BLaER1 (cell line): ENCODE measurements at regions not wholly inside any gene's neighbourhood (a gene's known extent, or its start where the extent isn't known, plus 50 kb on each side); places are given as distances from the start of the nearest gene placed in this dataset.

Experiments used
- H3K27ac ChIP-seq: shearing (Covaris generic); formaldehyde crosslinking; 2 replicates; pipeline ENCODE4 v1.8.1; 2022
- H3K27me3 ChIP-seq: shearing (Covaris generic); formaldehyde crosslinking; 2 replicates; pipeline ENCODE4 v1.8.1; 2022
- H3K36me3 ChIP-seq: shearing (Covaris generic); formaldehyde crosslinking; 2 replicates; pipeline ENCODE4 v1.8.1; 2022
- H3K4me1 ChIP-seq: shearing (Covaris generic); formaldehyde crosslinking; 2 replicates; pipeline ENCODE4 v1.8.1; 2022
- H3K4me2 ChIP-seq: shearing (Covaris generic); formaldehyde crosslinking; 2 replicates; pipeline ENCODE4 v1.8.1; 2022
- H3K4me3 ChIP-seq: shearing (Covaris generic); formaldehyde crosslinking; 2 replicates; pipeline ENCODE4 v1.8.1; 2022
- H3K9ac ChIP-seq: shearing (Covaris generic); formaldehyde crosslinking; 2 replicates; pipeline ENCODE4 v1.8.1; 2022
- H3K9me3 ChIP-seq: shearing (Covaris generic); formaldehyde crosslinking; 2 replicates; pipeline ENCODE4 v1.8.1; 2022
- H4K20me1 ChIP-seq: shearing (Covaris generic); formaldehyde crosslinking; 2 replicates; pipeline ENCODE4 v1.8.1; 2022
- Cebpa-rat ChIP-seq: shearing (Covaris generic); IDR thresholded peaks from 2 replicates; pipeline ENCODE4 v1.8.1; 2022

DNA sequence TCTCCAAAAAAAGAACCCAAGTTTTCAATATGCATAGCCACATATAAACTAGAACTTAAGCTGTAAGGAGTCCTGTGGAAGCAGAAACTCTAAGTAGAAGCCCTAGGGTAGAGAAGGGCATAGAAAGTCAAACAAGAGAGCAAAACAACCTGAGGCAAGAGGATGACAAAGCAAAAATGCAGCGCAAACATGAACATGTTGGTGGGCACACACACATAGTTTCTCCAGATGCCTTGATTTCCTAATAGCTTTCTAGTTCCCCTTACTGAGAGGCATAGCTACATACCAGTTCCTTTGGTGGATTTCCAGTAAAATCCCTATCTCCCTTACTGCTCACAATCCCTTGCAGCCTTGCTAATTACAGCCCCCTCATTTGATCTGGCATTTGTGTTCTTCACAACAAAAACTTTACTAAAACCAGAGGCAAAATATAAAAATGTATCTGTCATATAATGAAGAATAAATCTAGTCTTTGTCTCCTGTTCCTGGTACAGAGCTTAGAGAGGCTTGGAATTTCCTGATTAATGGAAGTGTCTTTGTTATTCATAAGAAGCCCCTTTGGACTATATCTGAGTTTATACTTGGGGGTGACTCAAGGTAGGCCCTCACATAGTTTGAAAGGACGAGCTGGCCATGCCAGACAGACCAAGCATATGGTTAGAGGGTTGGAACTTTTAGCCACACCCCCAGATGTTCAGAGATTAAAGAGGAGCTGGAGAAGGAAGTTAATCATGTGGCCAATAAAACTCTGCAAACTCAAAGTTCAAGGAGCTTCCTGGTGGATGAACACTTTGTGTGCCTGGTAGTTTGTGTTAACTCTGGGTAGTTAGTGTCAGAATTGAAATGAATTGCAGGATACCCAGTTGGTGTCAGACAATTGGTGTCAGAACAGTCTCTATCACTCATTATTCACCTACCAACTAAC lies 52.7 kb upstream of the ZCCHC13 start:
- Histone ChIP-seq H3K4me2 (no peak overlapping the region), H3K4me1 (no peaks in the 10 kb centered on the region), H3K27me3 (peaks cover 81% of the 10 kb centered on the region)

GRCh38 chrX:74250574-74250973 lies 53.4 kb upstream of the ZCCHC13 start:
- Histone ChIP-seq H3K9ac (no peak overlapping the region), H4K20me1 (peaks cover 50% of the 10 kb centered on the region), H3K27me3 (peaks cover 76% of the 10 kb centered on the region), H3K4me2 (no peak overlapping the region), H3K4me3 (no peak overlapping the region), H3K27ac (no peak overlapping the region), H3K36me3 (peaks cover 27% of the 10 kb centered on the region), H3K4me1 (no peaks in the 10 kb centered on the region), H3K9me3 (no peaks in the 10 kb centered on the region)
- no peak for TF ChIP-seq Cebpa-rat

More for the DNA sequence above, 52.7 kb upstream of the ZCCHC13 start:
- H3K27ac ChIP-seq, result no peak overlapping the region
- TF ChIP-seq Cebpa-rat, result no peak
- no peaks in the 10 kb centered on the region for H3K9me3 ChIP-seq
- no peak overlapping the region for H3K4me3 ChIP-seq
- no peak overlapping the region for H3K9ac ChIP-seq
- H3K36me3 ChIP-seq, result peaks cover 34% of the 10 kb centered on the region
- peaks cover 47% of the 10 kb centered on the region for H4K20me1 ChIP-seq

DNA sequence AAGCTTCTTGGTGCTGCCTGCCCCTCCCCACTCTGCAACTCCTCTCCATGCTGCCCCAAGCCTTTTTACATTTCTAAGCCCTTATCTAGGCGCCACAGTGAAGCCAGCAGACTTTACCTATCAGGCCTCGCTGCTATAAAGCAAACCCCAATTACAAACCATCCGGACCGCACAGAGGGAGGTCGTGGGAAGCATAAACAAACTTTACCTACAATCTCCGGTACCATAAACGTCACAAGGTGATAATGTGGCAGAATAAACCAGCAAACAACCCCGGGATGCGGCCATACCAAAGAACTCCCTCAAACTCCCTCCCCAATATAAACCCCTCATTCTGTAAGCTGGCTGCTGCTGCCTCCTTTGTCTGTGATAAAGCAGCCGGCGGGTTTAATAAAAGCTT lies 54.0 kb upstream of the ZCCHC13 start:
- Histone ChIP-seq H3K4me1 (no peaks in the 10 kb centered on the region), H3K9ac (no peak overlapping the region), H4K20me1 (peaks cover 50% of the 10 kb centered on the region), H3K9me3 (no peaks in the 10 kb centered on the region), H3K27ac (no peak overlapping the region), H3K36me3 (peaks cover 22% of the 10 kb centered on the region), H3K4me3 (no peak overlapping the region), H3K27me3 (peaks cover 74% of the 10 kb centered on the region), H3K4me2 (no peak overlapping the region)
- TF ChIP-seq Cebpa-rat, result no peak

DNA sequence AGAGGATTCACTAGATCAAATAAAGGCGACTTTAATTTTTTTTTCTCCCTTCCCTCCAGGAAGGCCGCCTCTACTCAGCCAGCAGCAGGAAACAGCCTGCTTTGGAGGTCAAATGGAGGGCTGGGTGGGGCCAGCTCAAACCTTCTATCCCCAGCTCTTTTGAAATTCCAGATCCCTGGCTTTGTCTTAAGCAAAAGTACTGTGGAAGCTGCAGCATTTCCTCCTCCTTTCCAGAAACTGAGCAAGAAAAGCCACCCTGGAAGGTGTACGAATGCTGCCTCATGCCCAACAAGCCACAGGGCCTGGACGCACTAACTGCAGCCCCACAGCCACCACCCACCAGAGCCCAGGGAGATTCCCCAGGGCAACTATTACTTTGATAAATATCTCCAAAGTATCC lies 55.1 kb upstream of the ZCCHC13 start:
- H3K9ac ChIP-seq, result no peak overlapping the region
- H3K4me1 ChIP-seq, result no peaks in the 10 kb centered on the region
- no peak overlapping the region for H3K4me3 ChIP-seq
- H3K9me3 ChIP-seq, result no peaks in the 10 kb centered on the region
- H3K4me2 ChIP-seq, result no peak overlapping the region
- peaks cover 56% of the 10 kb centered on the region for H4K20me1 ChIP-seq
- H3K36me3 ChIP-seq, result peaks cover 15% of the 10 kb centered on the region
- TF ChIP-seq Cebpa-rat, result no peak
- peaks cover 66% of the 10 kb centered on the region for H3K27me3 ChIP-seq
- no peak overlapping the region for H3K27ac ChIP-seq

GRCh38 chrX:74246524-74246923 lies 57.5 kb upstream of the ZCCHC13 start:
- Histone ChIP-seq H3K4me3 (no peak overlapping the region), H3K4me1 (no peaks in the 10 kb centered on the region), H4K20me1 (peaks cover 63% of the 10 kb centered on the region), H3K27me3 (peaks cover 69% of the 10 kb centered on the region), H3K9ac (no peak overlapping the region), H3K4me2 (no peak overlapping the region), H3K36me3 (peaks cover 36% of the 10 kb centered on the region), H3K27ac (no peak overlapping the region), H3K9me3 (no peaks in the 10 kb centered on the region)
- no peak for TF ChIP-seq Cebpa-rat

- no peaks in the 10 kb centered on the region for H3K9me3 ChIP-seq
- no peak for TF ChIP-seq Cebpa-rat
- peaks cover 48% of the 10 kb centered on the region; the same call in 1 of the 2 replicates for H4K20me1 ChIP-seq
- no peak overlapping the region for H3K27ac ChIP-seq
- no peak overlapping the region for H3K9ac ChIP-seq
- peaks cover 64% of the 10 kb centered on the region for H3K27me3 ChIP-seq
- peaks cover 50% of the 10 kb centered on the region for H3K36me3 ChIP-seq
- no peak overlapping the region for H3K4me2 ChIP-seq
- no peaks in the 10 kb centered on the region for H3K4me1 ChIP-seq
- no peak overlapping the region for H3K4me3 ChIP-seq
Observed at GRCh38 chrX:74242484-74243138, 61.4 kb upstream of the ZCCHC13 start.

DNA sequence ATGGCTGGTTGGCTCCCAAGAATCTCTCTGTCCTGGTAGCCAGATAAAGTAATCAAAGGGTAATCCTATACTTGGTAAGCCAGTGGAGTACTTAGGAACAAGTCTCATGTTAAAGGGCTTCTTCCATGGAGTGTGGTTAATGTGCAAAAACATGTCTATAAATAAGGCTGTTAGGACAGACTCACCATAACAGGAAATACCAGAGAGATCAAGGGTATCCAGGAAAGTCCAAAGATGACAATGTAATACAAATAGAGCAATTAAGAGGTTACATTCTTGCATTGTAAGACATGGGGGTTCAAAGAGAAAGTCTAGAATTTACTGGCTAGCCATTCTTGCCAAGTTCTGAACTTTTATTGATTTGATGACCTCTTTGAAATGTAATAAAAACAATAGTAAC lies 61.9 kb upstream of the ZCCHC13 start:
- no peak overlapping the region for H3K4me3 ChIP-seq
- H3K9me3 ChIP-seq, result no peaks in the 10 kb centered on the region
- no peak overlapping the region for H3K27ac ChIP-seq
- peaks cover 66% of the 10 kb centered on the region for H3K27me3 ChIP-seq
- H3K36me3 ChIP-seq, result peaks cover 48% of the 10 kb centered on the region
- H3K4me2 ChIP-seq, result no peak overlapping the region
- no peaks in the 10 kb centered on the region for H3K4me1 ChIP-seq
- H3K9ac ChIP-seq, result no peak overlapping the region
- H4K20me1 ChIP-seq, result peaks cover 48% of the 10 kb centered on the region; the same call in 1 of the 2 replicates
- no peak for TF ChIP-seq Cebpa-rat

GRCh38 chrX:74238771-74239170 lies 65.2 kb upstream of the ZCCHC13 start:
- H3K4me1 ChIP-seq, result no peaks in the 10 kb centered on the region
- no peak overlapping the region for H3K4me3 ChIP-seq
- H3K27ac ChIP-seq, result no peak overlapping the region
- peaks cover 44% of the 10 kb centered on the region for H3K36me3 ChIP-seq
- no peak for TF ChIP-seq Cebpa-rat
- peaks cover 32% of the 10 kb centered on the region; the same call in 1 of the 2 replicates for H4K20me1 ChIP-seq
- H3K27me3 ChIP-seq, result peaks cover 65% of the 10 kb centered on the region
- H3K4me2 ChIP-seq, result no peak overlapping the region
- H3K9me3 ChIP-seq, result no peaks in the 10 kb centered on the region
- no peak overlapping the region for H3K9ac ChIP-seq

DNA sequence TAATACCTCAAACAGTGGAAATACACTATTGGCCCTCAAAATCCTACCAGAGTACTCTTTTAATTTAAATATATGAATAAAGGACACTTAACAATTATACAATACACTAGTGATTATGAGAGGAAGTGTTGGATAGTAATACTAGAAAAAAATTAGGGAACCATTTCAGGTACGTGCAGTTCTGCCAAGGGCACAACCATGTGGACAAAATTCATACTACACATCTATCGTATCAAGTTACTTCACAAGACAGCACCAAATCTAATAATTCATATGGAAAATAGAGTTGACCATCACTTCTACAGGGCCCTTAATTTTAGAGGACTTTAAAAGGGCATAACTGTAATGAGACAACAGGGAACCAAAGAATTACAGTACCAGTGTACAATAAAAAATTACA lies 69.2 kb upstream of the ZCCHC13 start:
- no peak for TF ChIP-seq Cebpa-rat
- Histone ChIP-seq H3K27ac (no peak overlapping the region), H3K4me1 (no peaks in the 10 kb centered on the region), H3K27me3 (peaks cover 27% of the 10 kb centered on the region), H3K4me2 (no peak overlapping the region), H3K4me3 (no peak overlapping the region), H4K20me1 (peaks cover 13% of the 10 kb centered on the region; the same call in 1 of the 2 replicates), H3K9ac (no peak overlapping the region), H3K9me3 (no peaks in the 10 kb centered on the region), H3K36me3 (peaks cover 11% of the 10 kb centered on the region)

DNA sequence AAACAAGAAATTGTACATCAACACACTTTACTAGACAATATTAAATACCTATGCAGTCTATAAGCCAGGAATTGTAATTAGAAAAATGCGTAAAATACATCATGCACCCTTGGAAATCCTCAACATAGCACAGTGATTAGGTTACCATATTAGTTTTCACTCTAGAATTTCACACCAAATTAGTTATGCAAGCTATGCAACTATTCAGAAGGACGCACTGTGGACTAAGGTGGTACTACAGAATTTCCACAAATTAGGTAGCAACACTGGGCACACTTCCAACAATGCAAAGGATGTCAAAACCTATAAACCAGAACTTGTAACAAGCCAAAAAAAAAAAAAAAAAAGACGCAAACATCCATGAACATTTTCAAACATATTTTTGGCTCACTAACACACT lies 71.1 kb upstream of the ZCCHC13 start:
- H4K20me1 ChIP-seq, result 0 out of 2 replicates have a peak, but pooled peaks cover 9% of the 10 kb centered on the region
- no peak overlapping the region for H3K27ac ChIP-seq
- peaks cover 5% of the 10 kb centered on the region for H3K36me3 ChIP-seq
- H3K4me1 ChIP-seq, result no peaks in the 10 kb centered on the region
- H3K27me3 ChIP-seq, result peaks cover 19% of the 10 kb centered on the region
- no peak for TF ChIP-seq Cebpa-rat
- no peak overlapping the region for H3K4me2 ChIP-seq
- H3K9ac ChIP-seq, result no peak overlapping the region
- peaks cover 4% of the 10 kb centered on the region for H3K9me3 ChIP-seq
- no peak overlapping the region for H3K4me3 ChIP-seq
